Aorta (tissue), 5 donors: ENCODE measurements at regions not wholly inside any gene's neighbourhood (a gene's known extent, or its start where the extent isn't known, plus 50 kb on each side); places are given as distances from the start of the nearest gene placed in this dataset.

Source experiments
- ATAC-seq: fragments of 200-7000 bp; cut with Tn5 transposase; one replicate; pipeline ENCODE4 v1.9.1; 2022; ENCODE audit warnings: moderate library complexity; ENCODE audit not compliant: low FRiP score
- DNase-seq, 2 donors: peaks; one replicate each; pipeline ENCODE4 v3.0.0-alpha.2; 2020
- H3K27ac ChIP-seq, 2 donors: one replicate each; pipeline ENCODE4 v1.5.1; 2013; ENCODE audit warnings: low read length in 2 of 2, mild to moderate bottlenecking in 2 of 2, moderate library complexity in 2 of 2, control low read depth in 1 of 2, inconsistent platforms in 1 of 2, low read depth in 1 of 2
- H3K27me3 ChIP-seq, 2 donors: one replicate each; pipeline ENCODE4 v1.6.1; 2013; ENCODE audit warnings: control low read depth in 1 of 2, low read length in 1 of 2, mild to moderate bottlenecking in 1 of 2, moderate library complexity in 1 of 2; ENCODE audit not compliant: insufficient read depth in 2 of 2, control insufficient read depth in 1 of 2
- H3K36me3 ChIP-seq, 2 donors: one replicate each; pipeline ENCODE4 v1.6.1; 2013; ENCODE audit warnings: control low read depth in 1 of 2, low read length in 1 of 2, mild to moderate bottlenecking in 1 of 2; ENCODE audit not compliant: insufficient read depth in 2 of 2, control insufficient read depth in 1 of 2
- H3K4me1 ChIP-seq, 2 donors: one replicate each; pipeline ENCODE4 v1.6.1; 2013; ENCODE audit warnings: low read length in 2 of 2, control low read depth in 1 of 2, mild to moderate bottlenecking in 1 of 2, moderate library complexity in 1 of 2; ENCODE audit not compliant: insufficient read depth in 2 of 2, control insufficient read depth in 1 of 2
- H3K4me3 ChIP-seq, 2 donors: one replicate each; pipeline ENCODE4 v1.5.1; 2013; ENCODE audit warnings: low read length in 2 of 2, control low read depth in 1 of 2, mild to moderate bottlenecking in 1 of 2
- H3K9me3 ChIP-seq: one replicate; pipeline ENCODE4 v1.6.1; 2013; ENCODE audit warnings: mild to moderate bottlenecking, low read length; ENCODE audit not compliant: control insufficient read depth
- WGBS, 2 donors: extraction: QIAGEN DNeasy Blood & Tissue Kit; methylation state at CpG; one replicate each; pipeline ENCODE4 v1.1.7; 2013; 5-methylcytosine and 5-hydroxymethylcytosine counted together
- intact Hi-C, 2 donors: fragments of 100-400 bp; cut with DNase I; formaldehyde crosslinking; loops; one replicate each; pipeline versions ENCODE4 v1.14.2 to v1.15.0; 2022
- donor health status: healthy with polysubstance abuse.
- donor health status: Bipolar disorder and iron deficiency.
- donor health status: DM: no; HTN: no; CAD: no.
- donor health status: DM: no; HTN: no; CAD: no.
- donor health status: DM: yes; HTN: yes; CAD: no.

GRCh38 chr18:22475426-22476100 lies 57.8 kb upstream of the CTAGE1 start:
- no peaks in the 10 kb centered on the region for H3K9me3 ChIP-seq
- WGBS, 2 donors: 86 to 88% methylated on average over 7 of the region's 7 CpGs
- H3K4me1 ChIP-seq: peaks cover 0 to 4% of the 10 kb centered on the region in 2 donors
- no peak overlapping the region for H3K27ac ChIP-seq
- DNase-seq (no peak), ATAC-seq (no peak)
- H3K27me3 ChIP-seq: no peaks in the 10 kb centered on the region
- no peak overlapping the region for H3K4me3 ChIP-seq
- intact Hi-C loops: no loop called here
- H3K36me3 ChIP-seq: no peaks in the 10 kb centered on the region

DNA sequence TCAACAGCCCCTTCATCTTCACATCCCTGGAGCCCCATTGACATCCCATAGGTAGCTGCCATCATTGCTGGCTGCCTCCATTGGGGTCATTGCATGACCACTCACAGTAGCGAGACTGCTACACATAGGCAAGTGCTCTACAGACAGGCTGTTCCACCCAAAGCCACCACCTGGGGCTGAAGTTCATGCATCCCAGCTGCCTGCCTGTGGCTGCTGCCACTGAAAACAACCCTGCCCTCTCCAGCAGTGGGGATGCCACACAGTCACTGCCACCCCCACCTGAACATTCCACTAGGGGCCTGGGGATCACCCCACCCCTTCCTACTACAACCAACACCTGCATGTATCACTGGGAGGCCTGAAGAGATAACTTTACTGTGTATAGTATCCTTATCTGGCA lies 59.5 kb upstream of the CTAGE1 start:
- ATAC-seq: no peak
- Histone ChIP-seq H3K4me1 (no peaks in the 10 kb centered on the region), H3K27ac (no peak overlapping the region), H3K4me3 (no peak overlapping the region), H3K9me3 (no peaks in the 10 kb centered on the region), H3K27me3 (no peaks in the 10 kb centered on the region), H3K36me3 (no peaks in the 10 kb centered on the region)
- WGBS, 2 donors: 98 to 100% methylated on average over 1 of the region's 1 CpG
- DNase-seq: no peak
- intact Hi-C loops: no loop called here

GRCh38 chr18:22482948-22483347 lies 65.2 kb upstream of the CTAGE1 start:
- H3K4me3 ChIP-seq: no peak overlapping the region
- H3K36me3 ChIP-seq: no peaks in the 10 kb centered on the region
- H3K27ac ChIP-seq: no peak overlapping the region
- no peaks in the 10 kb centered on the region for H3K9me3 ChIP-seq
- no peaks in the 10 kb centered on the region for H3K27me3 ChIP-seq
- ATAC-seq (no peak), DNase-seq (no peak)
- no peaks in the 10 kb centered on the region for H3K4me1 ChIP-seq
- intact Hi-C loops: no loop called here
- WGBS, 2 donors: 91 to 94% methylated on average over 3 of the region's 3 CpGs

DNA sequence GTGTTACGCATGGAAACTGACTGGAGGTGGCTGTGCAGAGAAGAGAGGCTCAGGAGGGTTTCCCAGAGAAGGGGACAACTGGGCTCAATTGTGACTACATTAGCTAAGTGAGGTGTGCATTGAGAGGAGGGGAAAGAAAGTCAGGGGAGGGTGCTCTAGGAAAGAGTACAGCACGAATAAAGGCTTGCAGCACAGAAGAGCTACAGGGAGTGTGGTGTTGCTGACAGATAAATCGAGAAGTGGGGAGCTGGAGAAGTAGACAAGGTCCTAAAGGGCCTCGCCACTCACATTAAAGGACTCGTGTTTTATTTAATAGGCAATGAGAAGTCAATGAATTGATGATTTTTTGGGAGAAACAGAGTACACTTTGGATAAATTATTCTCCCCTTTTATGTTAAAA lies 65.7 kb upstream of the CTAGE1 start:
- Histone ChIP-seq H3K27me3 (no peaks in the 10 kb centered on the region), H3K4me1 (peaks cover 0 to under 1% of the 10 kb centered on the region in 2 donors), H3K9me3 (no peaks in the 10 kb centered on the region), H3K27ac (no peak overlapping the region), H3K4me3 (no peak overlapping the region), H3K36me3 (no peaks in the 10 kb centered on the region)
- intact Hi-C loops: no loop called here
- DNase-seq: no peak
- ATAC-seq: no peak
- WGBS, 2 donors: 83 to 90% methylated on average over 5 of the region's 5 CpGs

GRCh38 chr18:22484471-22484870 lies 66.8 kb upstream of the CTAGE1 start:
- intact Hi-C loops: no loop called here
- Histone ChIP-seq H3K36me3 (no peaks in the 10 kb centered on the region), H3K4me3 (no peak overlapping the region), H3K4me1 (peaks cover 4 to 6% of the 10 kb centered on the region in 2 donors), H3K27ac (no peak overlapping the region), H3K27me3 (no peaks in the 10 kb centered on the region), H3K9me3 (no peaks in the 10 kb centered on the region)
- 95 to 99% methylated on average over 2 of the region's 2 CpGs for WGBS, 2 donors
- DNase-seq (no peak), ATAC-seq (no peak)

DNA sequence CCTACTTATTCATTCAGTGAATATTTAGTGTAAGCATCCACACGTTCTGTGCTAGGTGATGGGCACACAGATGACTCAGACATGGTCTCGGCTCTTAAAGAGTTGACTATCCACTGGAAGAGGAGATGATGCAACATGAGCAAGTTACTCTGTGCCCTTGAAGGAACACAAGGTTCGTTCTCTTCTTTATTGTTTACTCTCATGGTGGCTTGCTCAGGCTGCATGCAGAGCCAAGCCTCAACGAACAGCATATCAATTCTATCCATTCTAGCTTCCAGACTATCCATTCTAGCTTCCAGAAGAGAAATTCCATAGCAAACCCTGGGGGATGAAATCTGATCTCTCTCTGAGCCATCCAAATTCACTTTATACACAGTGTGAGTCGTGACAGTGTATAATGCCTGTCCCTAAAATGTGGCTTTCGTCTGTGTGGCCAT lies 68.1 kb upstream of the CTAGE1 start:
- WGBS, 2 donors: 72 to 78% methylated on average over 6 of the region's 6 CpGs
- no peak for ATAC-seq
- Histone ChIP-seq H3K4me1 (peaks cover 4 to 6% of the 10 kb centered on the region in 2 donors), H3K27ac (no peak overlapping the region), H3K4me3 (no peak overlapping the region), H3K36me3 (no peaks in the 10 kb centered on the region), H3K9me3 (no peaks in the 10 kb centered on the region), H3K27me3 (no peaks in the 10 kb centered on the region)
- intact Hi-C loops: loop anchor here in 1 of 2 donors (5.0 kb wide), 1 partner anchor 36 kb away; no protein-coding TSS in a partner anchor
- DNase-seq: no peak

GRCh38 chr18:22486667-22487066 lies 69.0 kb upstream of the CTAGE1 start:
- Histone ChIP-seq H3K4me3 (no peak overlapping the region), H3K27me3 (no peaks in the 10 kb centered on the region), H3K9me3 (no peaks in the 10 kb centered on the region), H3K27ac (no peak overlapping the region), H3K36me3 (no peaks in the 10 kb centered on the region), H3K4me1 (peaks cover 4 to 6% of the 10 kb centered on the region in 2 donors)
- WGBS, 2 donors: 66 to 85% methylated on average over 1 of the region's 1 CpG
- DNase-seq (no peak), ATAC-seq (no peak)
- intact Hi-C loops: loop anchor here in 1 of 2 donors (5.0 kb wide), 1 partner anchor 36 kb away; no protein-coding TSS in a partner anchor

DNA sequence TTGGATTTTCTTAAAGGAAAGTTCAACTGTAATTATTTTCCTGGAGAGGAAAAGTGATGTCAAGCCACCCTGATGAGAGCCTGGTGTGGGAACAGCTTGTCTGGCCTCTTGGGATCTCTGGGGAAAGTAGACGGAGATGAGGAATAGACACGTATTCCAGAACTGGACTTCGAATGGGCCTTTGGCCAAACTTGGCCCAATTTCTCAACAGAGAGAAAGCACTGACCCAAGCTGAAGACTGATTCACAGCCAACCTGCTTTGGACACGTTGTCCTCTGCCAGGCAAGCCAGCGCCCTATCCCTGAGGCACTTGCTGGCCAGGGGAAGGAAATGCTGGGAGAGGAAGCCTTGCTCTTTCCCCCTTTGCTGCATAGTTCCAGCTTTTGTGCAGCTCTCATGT lies 70.8 kb upstream of the CTAGE1 start:
- H3K4me1 ChIP-seq: peaks cover 4 to 6% of the 10 kb centered on the region in 2 donors
- WGBS, 2 donors: 5% methylated on average over 5 of the region's 5 CpGs
- DNase-seq (peak; percentile 82 to 83), ATAC-seq (peak; percentile 72)
- H3K36me3 ChIP-seq: no peaks in the 10 kb centered on the region
- H3K27me3 ChIP-seq: no peaks in the 10 kb centered on the region
- intact Hi-C loops: loop anchor here in 1 of 2 donors (5.0 kb wide), 1 partner anchor 34 kb away; no protein-coding TSS in a partner anchor
- no peak overlapping the region for H3K4me3 ChIP-seq
- H3K9me3 ChIP-seq: no peaks in the 10 kb centered on the region
- peak overlapping the region in 1 of 2 donors; percentile 77 for H3K27ac ChIP-seq

GRCh38 chr18:22489704-22490103 lies 72.0 kb upstream of the CTAGE1 start:
- DNase-seq (no peak), ATAC-seq (no peak)
- Histone ChIP-seq H3K4me1 (peaks cover 6 to 11% of the 10 kb centered on the region in 2 donors), H3K27ac (no peak overlapping the region), H3K27me3 (no peaks in the 10 kb centered on the region), H3K4me3 (no peak overlapping the region), H3K36me3 (no peaks in the 10 kb centered on the region), H3K9me3 (no peaks in the 10 kb centered on the region)
- intact Hi-C loops: loop anchor here in 1 of 2 donors (5.0 kb wide), 1 partner anchor 33 kb away; no protein-coding TSS in a partner anchor
- 45 to 49% methylated on average over 1 of the region's 1 CpG for WGBS, 2 donors
